ENCODE measurements at regions not wholly inside any gene's neighbourhood (a gene's known extent, or its start where the extent isn't known, plus 50 kb on each side); places are given as distances from the start of the nearest gene placed in this dataset.
"Not testable (repeated sequence)": the region's sequence is repeated elsewhere in the genome, so short reads cannot be mapped to it uniquely, and the experiment has no call there.

- Histone ChIP-seq H3K27me3 (ENCODE audit: control insufficient read depth, insufficient read depth, low read length) (no peaks in the 10 kb centered on the region), H3K9me3 (ENCODE audit: control insufficient read depth, insufficient read depth, low read depth, low read length) (peaks cover 24% of the 10 kb centered on the region), H3K36me3 (ENCODE audit: control insufficient read depth, insufficient read depth, low read length) (no peaks in the 10 kb centered on the region), H3K4me1 (ENCODE audit: control insufficient read depth, insufficient read depth, low read length) (peaks cover 8% of the 10 kb centered on the region; the same call in 1 of the 2 replicates), H3K9ac (ENCODE audit: low read length) (no peak overlapping the region), H3K27ac (ENCODE audit: low read depth, low read length) (no peak overlapping the region), H3K4me3 (ENCODE audit: low read depth, low read length) (no peak overlapping the region)
These were observed 94.0 kb upstream of the SLC25A48 start for GRCh38 chr5:135740475-135740874.

- no peak overlapping the region for H3K4me3 ChIP-seq (ENCODE audit: low read depth, low read length)
- peaks cover 14% of the 10 kb centered on the region for H3K9me3 ChIP-seq (ENCODE audit: control insufficient read depth, insufficient read depth, low read depth, low read length)
- no peak overlapping the region for H3K27ac ChIP-seq (ENCODE audit: low read depth, low read length)
- H3K36me3 ChIP-seq (ENCODE audit: control insufficient read depth, insufficient read depth, low read length) = no peaks in the 10 kb centered on the region; the same call in 1 of the 2 replicates
- H3K4me1 ChIP-seq (ENCODE audit: control insufficient read depth, insufficient read depth, low read length) = peaks cover 8% of the 10 kb centered on the region; the same call in 1 of the 2 replicates
- no peak overlapping the region for H3K9ac ChIP-seq (ENCODE audit: low read length)
- H3K27me3 ChIP-seq (ENCODE audit: control insufficient read depth, insufficient read depth, low read length) = no peaks in the 10 kb centered on the region
These were observed 95.0 kb upstream of the SLC25A48 start for GRCh38 chr5:135739383-135739981.

GRCh38 chr5:135738564-135738875, 95.9 kb upstream of the SLC25A48 start:
- Histone ChIP-seq H3K36me3 (ENCODE audit: control insufficient read depth, insufficient read depth, low read length) (no peaks in the 10 kb centered on the region; the same call in 1 of the 2 replicates), H3K9me3 (ENCODE audit: control insufficient read depth, insufficient read depth, low read depth, low read length) (peaks cover 4% of the 10 kb centered on the region), H3K27ac (ENCODE audit: low read depth, low read length) (no peak overlapping the region), H3K9ac (ENCODE audit: low read length) (no peak overlapping the region), H3K4me3 (ENCODE audit: low read depth, low read length) (no peak overlapping the region), H3K4me1 (ENCODE audit: control insufficient read depth, insufficient read depth, low read length) (peaks cover 8% of the 10 kb centered on the region; the same call in 1 of the 2 replicates), H3K27me3 (ENCODE audit: control insufficient read depth, insufficient read depth, low read length) (no peaks in the 10 kb centered on the region)

GRCh38 chr5:135737701-135738563, 96.5 kb upstream of the SLC25A48 start:
- Histone ChIP-seq H3K27ac (ENCODE audit: low read depth, low read length) (no peak overlapping the region; the same call in 1 of the 2 replicates), H3K4me1 (ENCODE audit: control insufficient read depth, insufficient read depth, low read length) (peaks cover 8% of the 10 kb centered on the region; the same call in 1 of the 2 replicates), H3K9ac (ENCODE audit: low read length) (no peak overlapping the region), H3K36me3 (ENCODE audit: control insufficient read depth, insufficient read depth, low read length) (no peaks in the 10 kb centered on the region; the same call in 1 of the 2 replicates), H3K9me3 (ENCODE audit: control insufficient read depth, insufficient read depth, low read depth, low read length) (peaks cover 3% of the 10 kb centered on the region; the same call in 1 of the 2 replicates), H3K4me3 (ENCODE audit: low read depth, low read length) (no peak overlapping the region), H3K27me3 (ENCODE audit: control insufficient read depth, insufficient read depth, low read length) (no peaks in the 10 kb centered on the region)

GRCh38 chr5:135736952-135737351, 97.5 kb upstream of the SLC25A48 start:
- not testable (repeated sequence) for H3K36me3 ChIP-seq (ENCODE audit: control insufficient read depth, insufficient read depth, low read length); H3K9me3 ChIP-seq (ENCODE audit: control insufficient read depth, insufficient read depth, low read depth, low read length); H3K27me3 ChIP-seq (ENCODE audit: control insufficient read depth, insufficient read depth, low read length); H3K27ac ChIP-seq (ENCODE audit: low read depth, low read length)
- H3K4me1 ChIP-seq (ENCODE audit: control insufficient read depth, insufficient read depth, low read length) = peaks cover 12% of the 10 kb centered on the region; the same call in 1 of the 2 replicates
- peak overlapping the region; percentile 53; the same call in 1 of the 2 replicates for H3K4me3 ChIP-seq (ENCODE audit: low read depth, low read length)
- peak overlapping the region; percentile 88 for H3K9ac ChIP-seq (ENCODE audit: low read length)

GRCh38 chr5:135735831-135736230, 98.6 kb upstream of the SLC25A48 start:
- Histone ChIP-seq H3K9me3 (ENCODE audit: control insufficient read depth, insufficient read depth, low read depth, low read length) (no peaks in the 10 kb centered on the region), H3K36me3 (ENCODE audit: control insufficient read depth, insufficient read depth, low read length) (no peaks in the 10 kb centered on the region; the same call in 1 of the 2 replicates), H3K27ac (ENCODE audit: low read depth, low read length) (no peak overlapping the region), H3K9ac (ENCODE audit: low read length) (peak overlapping the region; percentile 88), H3K27me3 (ENCODE audit: control insufficient read depth, insufficient read depth, low read length) (no peaks in the 10 kb centered on the region), H3K4me1 (ENCODE audit: control insufficient read depth, insufficient read depth, low read length) (peaks cover 15% of the 10 kb centered on the region; the same call in 1 of the 2 replicates), H3K4me3 (ENCODE audit: low read depth, low read length) (peak overlapping the region; percentile 53; the same call in 1 of the 2 replicates)

- H3K4me1 ChIP-seq (ENCODE audit: control insufficient read depth, insufficient read depth, low read length) = peaks cover 19% of the 10 kb centered on the region; the same call in 1 of the 2 replicates
- H3K36me3 ChIP-seq (ENCODE audit: control insufficient read depth, insufficient read depth, low read length) = not testable (repeated sequence)
These were observed 99.5 kb upstream of the SLC25A48 start for GRCh38 chr5:135734956-135735355.

GRCh38 chr5:135731034-135731433, 103.4 kb upstream of the SLC25A48 start:
- H3K27ac ChIP-seq (ENCODE audit: low read depth, low read length); H3K27me3 ChIP-seq (ENCODE audit: control insufficient read depth, insufficient read depth, low read length): not testable (repeated sequence)
- peak overlapping the region; percentile 9 for H3K9ac ChIP-seq (ENCODE audit: low read length)

More at GRCh38 chr5:135734956-135735355, 99.5 kb upstream of the SLC25A48 start:
- not testable (repeated sequence) for H3K27me3 ChIP-seq (ENCODE audit: control insufficient read depth, insufficient read depth, low read length); H3K27ac ChIP-seq (ENCODE audit: low read depth, low read length); H3K9me3 ChIP-seq (ENCODE audit: control insufficient read depth, insufficient read depth, low read depth, low read length)
- peak overlapping the region; percentile 50 for H3K9ac ChIP-seq (ENCODE audit: low read length)
- peak overlapping the region; percentile 53; the same call in 1 of the 2 replicates for H3K4me3 ChIP-seq (ENCODE audit: low read depth, low read length)

GRCh38 chr5:135730161-135730560, 104.3 kb upstream of the SLC25A48 start:
- not testable (repeated sequence) for H3K4me3 ChIP-seq (ENCODE audit: low read depth, low read length); H3K36me3 ChIP-seq (ENCODE audit: control insufficient read depth, insufficient read depth, low read length); H3K9me3 ChIP-seq (ENCODE audit: control insufficient read depth, insufficient read depth, low read depth, low read length); H3K27ac ChIP-seq (ENCODE audit: low read depth, low read length); H3K9ac ChIP-seq (ENCODE audit: low read length); H3K27me3 ChIP-seq (ENCODE audit: control insufficient read depth, insufficient read depth, low read length)
- peaks cover 23% of the 10 kb centered on the region for H3K4me1 ChIP-seq (ENCODE audit: control insufficient read depth, insufficient read depth, low read length)

More at GRCh38 chr5:135731034-135731433, 103.4 kb upstream of the SLC25A48 start:
- not testable (repeated sequence) for H3K4me3 ChIP-seq (ENCODE audit: low read depth, low read length); H3K9me3 ChIP-seq (ENCODE audit: control insufficient read depth, insufficient read depth, low read depth, low read length); H3K36me3 ChIP-seq (ENCODE audit: control insufficient read depth, insufficient read depth, low read length)
- peaks cover 23% of the 10 kb centered on the region for H3K4me1 ChIP-seq (ENCODE audit: control insufficient read depth, insufficient read depth, low read length)

- no peak overlapping the region for H3K4me3 ChIP-seq (ENCODE audit: low read depth, low read length)
- H3K27ac ChIP-seq (ENCODE audit: low read depth, low read length) = no peak overlapping the region
- no peak overlapping the region for H3K9ac ChIP-seq (ENCODE audit: low read length)
- no peaks in the 10 kb centered on the region for H3K9me3 ChIP-seq (ENCODE audit: control insufficient read depth, insufficient read depth, low read depth, low read length)
- H3K36me3 ChIP-seq (ENCODE audit: control insufficient read depth, insufficient read depth, low read length) = peaks cover 2% of the 10 kb centered on the region; the same call in 1 of the 2 replicates
- no peaks in the 10 kb centered on the region for H3K27me3 ChIP-seq (ENCODE audit: control insufficient read depth, insufficient read depth, low read length)
- peaks cover 23% of the 10 kb centered on the region for H3K4me1 ChIP-seq (ENCODE audit: control insufficient read depth, insufficient read depth, low read length)
These were observed 105.1 kb upstream of the SLC25A48 start for GRCh38 chr5:135729321-135729786.

GRCh38 chr5:135724617-135725016, 109.8 kb upstream of the SLC25A48 start:
- Histone ChIP-seq H3K9ac (ENCODE audit: low read length) (no peak overlapping the region), H3K4me1 (ENCODE audit: control insufficient read depth, insufficient read depth, low read length) (peaks cover 23% of the 10 kb centered on the region), H3K27me3 (ENCODE audit: control insufficient read depth, insufficient read depth, low read length) (no peaks in the 10 kb centered on the region), H3K27ac (ENCODE audit: low read depth, low read length) (no peak overlapping the region), H3K9me3 (ENCODE audit: control insufficient read depth, insufficient read depth, low read depth, low read length) (no peaks in the 10 kb centered on the region), H3K36me3 (ENCODE audit: control insufficient read depth, insufficient read depth, low read length) (no peaks in the 10 kb centered on the region; the same call in 1 of the 2 replicates), H3K4me3 (ENCODE audit: low read depth, low read length) (no peak overlapping the region)
